ENCODE measurements at regions not wholly inside any gene's neighbourhood (a gene's known extent, or its start where the extent isn't known, plus 50 kb on each side); places are given as distances from the start of the nearest gene placed in this dataset.

- no peak for TF ChIP-seq CTCF (IDR thresholded peaks at IDR 0.05; ENCODE audit: low read depth, low read length, missing input control)
- TF ChIP-seq JUND (IDR thresholded peaks at IDR 0.05): no peak
- TF ChIP-seq SP1 (IDR thresholded peaks at IDR 0.05): no peak
- no peak for TF ChIP-seq FOXA1 (IDR thresholded peaks at IDR 0.05)
- TF ChIP-seq YY1 (IDR thresholded peaks at IDR 0.05): no peak
- no peak for TF ChIP-seq MAX (IDR thresholded peaks at IDR 0.05)
- TF ChIP-seq HNF4G (IDR thresholded peaks at IDR 0.05): no peak
- TF ChIP-seq TAF1 (conservative IDR thresholded peaks at IDR 0.05): no peak
- TF ChIP-seq RAD21 (IDR thresholded peaks at IDR 0.05): no peak
- no peak for TF ChIP-seq REST (IDR thresholded peaks at IDR 0.05)
- no peak for TF ChIP-seq FOXA2 (IDR thresholded peaks at IDR 0.05)
- no peak for TF ChIP-seq EGR1 (IDR thresholded peaks at IDR 0.05; ENCODE audit: low read depth in 2 of 2)
- no peak for TF ChIP-seq RXRA (IDR thresholded peaks at IDR 0.05)
Measured at GRCh38 chr2:39609917-39610316, 55.8 kb upstream of the TMEM178A start.
